KMS-11 (cell line): ENCODE measurements at regions not wholly inside any gene's neighbourhood (a gene's known extent, or its start where the extent isn't known, plus 50 kb on each side); places are given as distances from the start of the nearest gene placed in this dataset.

Experiments used
- H2AFZ ChIP-seq: fragments of 200-600 bp; sonication (generic); 2 replicates; pipeline ENCODE4 v1.6.1; 2016; ENCODE audit warnings: antibody characterized with exemption, mixed run types, low read depth
- H3K27ac ChIP-seq: fragments of 200-600 bp; sonication (generic); 2 replicates; pipeline ENCODE4 v1.6.1; 2016; ENCODE audit warnings: mild to moderate bottlenecking, mixed run types
- H3K27me3 ChIP-seq: fragments of 200-600 bp; sonication (generic); 2 replicates; pipeline ENCODE4 v1.6.1; 2017; ENCODE audit warnings: mild to moderate bottlenecking, low read depth, mixed run types, moderate library complexity; ENCODE audit not compliant: insufficient read depth
- H3K36me3 ChIP-seq: fragments of 200-600 bp; sonication (generic); 2 replicates; pipeline ENCODE4 v1.6.1; 2017; ENCODE audit warnings: mild to moderate bottlenecking, mixed run types; ENCODE audit not compliant: insufficient read depth
- H3K4me1 ChIP-seq: fragments of 200-600 bp; sonication (generic); 2 replicates; pipeline ENCODE4 v1.6.1; 2016; ENCODE audit warnings: mild to moderate bottlenecking, low read depth, mixed run types; ENCODE audit not compliant: poor library complexity, severe bottlenecking
- H3K4me2 ChIP-seq: fragments of 200-600 bp; sonication (generic); 2 replicates; pipeline ENCODE4 v1.7.0; 2016; ENCODE audit warnings: mild to moderate bottlenecking, mixed run types
- H3K4me3 ChIP-seq: fragments of 200-600 bp; sonication (generic); IDR thresholded peaks from 2 replicates; pipeline ENCODE4 v1.6.1; 2017; ENCODE audit warnings: low read depth, low read length, mixed read lengths; ENCODE audit not compliant: insufficient read depth
- H3K79me2 ChIP-seq: fragments of 200-600 bp; sonication (generic); 2 replicates; pipeline ENCODE4 v1.6.1; 2016; ENCODE audit warnings: low read depth, mixed run types; ENCODE audit not compliant: insufficient read depth
- H3K9ac ChIP-seq: fragments of 200-600 bp; sonication (generic); 2 replicates; pipeline ENCODE4 v1.6.1; 2016; ENCODE audit warnings: mild to moderate bottlenecking, mixed run types
- H4K20me1 ChIP-seq: fragments of 200-600 bp; sonication (generic); 2 replicates; pipeline ENCODE4 v1.6.1; 2016; ENCODE audit warnings: mild to moderate bottlenecking, mixed run types; ENCODE audit not compliant: insufficient read depth
- TF ChIP-seq, protein P1 (sequence below): fragments of 200-600 bp; sonication (generic); conservative IDR thresholded peaks from 2 replicates; pipeline ENCODE4 v1.6.1; 2017; ENCODE audit warnings: low read depth, mild to moderate bottlenecking, antibody characterized with exemption, low read length, moderate library complexity, mixed read lengths

DNA sequence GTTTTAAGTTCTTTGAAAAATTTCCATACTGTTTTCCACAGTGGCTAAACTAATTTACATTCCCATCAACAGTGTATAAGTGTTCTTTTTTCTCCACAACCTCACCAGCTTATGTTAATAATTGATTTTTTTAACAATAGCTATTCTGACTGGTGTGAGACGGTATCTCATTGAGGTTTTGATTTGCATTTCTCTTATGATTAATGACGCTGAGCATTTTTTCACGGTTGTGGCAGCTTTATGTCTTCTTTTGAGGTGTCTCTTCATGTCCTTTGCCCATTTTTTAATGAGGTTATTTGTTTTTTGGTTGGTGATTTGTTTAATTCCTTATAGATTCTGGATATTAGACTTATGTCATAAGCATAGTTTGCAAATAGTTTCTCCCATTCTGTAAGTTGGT, 997.9 kb downstream of the SUCLG1 start:
- H3K4me1 ChIP-seq: no peaks in the 10 kb centered on the region
- H3K27ac ChIP-seq: no peak overlapping the region
- no peak overlapping the region for H3K9ac ChIP-seq
- H3K4me3 ChIP-seq: no peak overlapping the region
- no peaks in the 10 kb centered on the region for H3K79me2 ChIP-seq
- H3K4me2 ChIP-seq: no peak overlapping the region
- TF ChIP-seq, protein P1, sequence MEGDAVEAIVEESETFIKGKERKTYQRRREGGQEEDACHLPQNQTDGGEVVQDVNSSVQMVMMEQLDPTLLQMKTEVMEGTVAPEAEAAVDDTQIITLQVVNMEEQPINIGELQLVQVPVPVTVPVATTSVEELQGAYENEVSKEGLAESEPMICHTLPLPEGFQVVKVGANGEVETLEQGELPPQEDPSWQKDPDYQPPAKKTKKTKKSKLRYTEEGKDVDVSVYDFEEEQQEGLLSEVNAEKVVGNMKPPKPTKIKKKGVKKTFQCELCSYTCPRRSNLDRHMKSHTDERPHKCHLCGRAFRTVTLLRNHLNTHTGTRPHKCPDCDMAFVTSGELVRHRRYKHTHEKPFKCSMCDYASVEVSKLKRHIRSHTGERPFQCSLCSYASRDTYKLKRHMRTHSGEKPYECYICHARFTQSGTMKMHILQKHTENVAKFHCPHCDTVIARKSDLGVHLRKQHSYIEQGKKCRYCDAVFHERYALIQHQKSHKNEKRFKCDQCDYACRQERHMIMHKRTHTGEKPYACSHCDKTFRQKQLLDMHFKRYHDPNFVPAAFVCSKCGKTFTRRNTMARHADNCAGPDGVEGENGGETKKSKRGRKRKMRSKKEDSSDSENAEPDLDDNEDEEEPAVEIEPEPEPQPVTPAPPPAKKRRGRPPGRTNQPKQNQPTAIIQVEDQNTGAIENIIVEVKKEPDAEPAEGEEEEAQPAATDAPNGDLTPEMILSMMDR: no peak
- no peaks in the 10 kb centered on the region for H4K20me1 ChIP-seq
- H3K27me3 ChIP-seq: no peaks in the 10 kb centered on the region
- H2AFZ ChIP-seq: no peak overlapping the region
- no peaks in the 10 kb centered on the region for H3K36me3 ChIP-seq

DNA sequence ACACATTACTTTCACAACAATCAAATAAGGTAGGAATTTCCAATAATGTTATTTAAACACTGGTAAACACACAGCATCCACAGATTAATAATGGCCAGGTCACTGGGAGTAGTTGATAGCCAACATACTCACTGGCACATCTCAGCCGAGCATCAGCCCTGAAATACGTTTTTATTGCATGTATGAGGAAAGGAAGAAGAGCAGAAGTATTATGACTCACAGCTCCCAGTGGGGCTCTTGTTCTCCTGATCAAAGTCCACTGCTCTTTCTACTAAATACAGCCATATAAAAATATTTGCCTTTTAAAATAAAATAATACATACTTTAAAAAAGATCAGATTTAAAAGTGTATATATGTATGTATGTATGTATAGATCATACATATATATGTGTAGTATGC, 999.6 kb downstream of the SUCLG1 start:
- TF ChIP-seq, protein P1: no peak
- H3K27me3 ChIP-seq: no peaks in the 10 kb centered on the region
- H3K79me2 ChIP-seq: no peaks in the 10 kb centered on the region
- no peaks in the 10 kb centered on the region for H3K4me1 ChIP-seq
- H4K20me1 ChIP-seq: no peaks in the 10 kb centered on the region
- no peak overlapping the region for H3K4me3 ChIP-seq
- no peaks in the 10 kb centered on the region for H3K36me3 ChIP-seq
- H3K27ac ChIP-seq: no peak overlapping the region
- no peak overlapping the region for H3K4me2 ChIP-seq
- no peak overlapping the region for H3K9ac ChIP-seq
- H2AFZ ChIP-seq: no peak overlapping the region

GRCh38 chr2:83435989-83436388, 1023.1 kb downstream of the SUCLG1 start:
- Histone ChIP-seq H2AFZ (no peak overlapping the region), H3K4me3 (no peak overlapping the region), H3K4me2 (no peak overlapping the region), H3K27ac (no peak overlapping the region), H3K79me2 (no peaks in the 10 kb centered on the region), H4K20me1 (no peaks in the 10 kb centered on the region), H3K4me1 (no peaks in the 10 kb centered on the region), H3K36me3 (no peaks in the 10 kb centered on the region), H3K9ac (no peak overlapping the region), H3K27me3 (no peaks in the 10 kb centered on the region)
- TF ChIP-seq, protein P1: no peak

DNA sequence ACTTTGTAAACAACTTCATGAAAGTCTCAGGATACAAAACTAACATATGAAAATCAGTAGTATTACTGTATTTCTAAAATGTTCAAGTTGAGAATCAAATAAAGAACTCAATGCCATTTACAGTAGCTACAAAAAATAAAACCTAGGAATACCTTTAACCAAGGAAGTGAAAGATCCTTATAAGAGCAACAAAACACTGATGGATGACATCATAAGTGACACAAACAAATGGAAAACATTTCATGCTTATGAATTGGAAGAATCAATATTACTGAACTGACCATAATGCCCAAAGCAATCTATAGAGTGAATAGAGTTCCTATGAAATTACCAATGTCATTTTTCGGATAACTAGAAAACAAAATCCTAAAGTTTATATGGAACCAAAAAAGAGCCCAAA, 1038.1 kb downstream of the SUCLG1 start:
- Histone ChIP-seq H3K4me2 (no peak overlapping the region), H3K79me2 (no peaks in the 10 kb centered on the region), H3K27ac (no peak overlapping the region), H2AFZ (no peak overlapping the region), H3K27me3 (no peaks in the 10 kb centered on the region), H3K4me3 (no peak overlapping the region), H4K20me1 (no peaks in the 10 kb centered on the region), H3K4me1 (no peaks in the 10 kb centered on the region), H3K9ac (no peak overlapping the region), H3K36me3 (no peaks in the 10 kb centered on the region)
- TF ChIP-seq, protein P1: no peak
